NCI-H524 treated with DMSO at 0.1 percent for 48 hours (cell line): ENCODE measurements at regions not wholly inside any gene's neighbourhood (a gene's known extent, or its start where the extent isn't known, plus 50 kb on each side); places are given as distances from the start of the nearest gene placed in this dataset.

ENCODE experiments used
- DNase-seq: peaks from one replicate; lab custom pipeline; 2025; lab: John Stamatoyannopoulos, UW

DNA sequence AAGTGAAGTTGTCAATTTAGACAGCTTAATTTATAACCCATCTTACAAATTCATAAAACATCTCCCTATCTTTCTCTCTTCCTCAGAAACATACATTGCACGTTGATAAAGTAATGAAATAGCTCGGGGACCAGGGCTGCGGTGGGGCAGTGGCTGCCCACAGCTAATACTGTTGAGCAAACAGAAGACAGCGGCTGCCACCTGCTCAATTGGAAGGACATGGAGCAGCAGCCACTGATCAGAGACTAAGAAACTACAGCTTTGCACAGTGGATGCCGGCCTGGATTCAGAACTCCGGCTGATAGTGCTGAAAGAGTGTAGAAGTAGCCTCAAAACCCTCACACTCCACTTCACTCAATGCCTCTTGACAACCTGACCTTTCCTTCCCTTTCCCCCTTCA is 157.9 kb upstream of the PDE10A start:
- no peak for DNase-seq

GRCh38 chr6:165820407-165820806 is 157.4 kb upstream of the PDE10A start:
- no peak for DNase-seq

DNA sequence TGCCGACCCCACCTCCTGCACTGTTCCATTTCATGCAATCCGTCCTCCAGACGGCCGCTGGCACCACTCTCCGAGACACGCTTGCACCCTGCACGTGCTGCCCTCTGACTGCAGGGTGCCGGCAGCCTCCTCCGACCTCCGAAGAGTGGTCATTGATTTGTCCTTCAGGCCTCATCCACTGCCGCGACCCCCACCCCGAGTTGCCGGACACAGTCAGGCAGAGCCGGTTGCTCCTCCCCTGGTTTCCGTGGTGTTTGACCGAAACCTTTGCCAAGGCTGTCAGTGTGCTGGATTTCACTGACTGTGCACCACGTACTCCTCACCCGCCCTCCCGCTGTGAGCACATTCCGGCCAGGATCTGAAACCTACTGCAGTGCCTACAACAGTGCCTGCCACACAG is 156.4 kb upstream of the PDE10A start:
- DNase-seq: no peak

GRCh38 chr6:165818200-165818599 is 155.2 kb upstream of the PDE10A start:
- DNase-seq: no peak

DNA sequence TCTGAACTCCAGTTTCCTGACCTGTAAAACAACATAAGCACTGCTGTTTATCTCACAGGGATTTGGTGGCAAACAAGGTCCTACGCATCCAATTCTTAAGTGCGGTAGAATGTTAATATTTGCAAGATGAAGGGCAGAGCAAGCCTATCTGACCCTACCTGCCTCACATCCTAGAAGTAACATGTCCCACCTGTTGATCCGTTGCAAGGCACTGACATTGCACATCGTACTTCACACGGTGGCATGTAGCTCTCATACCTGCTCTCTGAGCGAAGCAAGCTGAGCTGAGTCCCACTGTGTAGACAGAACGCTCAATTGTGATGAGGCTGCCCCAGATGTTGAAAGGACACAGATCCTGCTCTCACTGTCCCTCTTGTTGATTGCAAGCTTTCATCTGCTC is 154.7 kb upstream of the PDE10A start:
- DNase-seq: no peak

- DNase-seq: no peak
Measured at GRCh38 chr6:165817148-165817547, 154.1 kb upstream of the PDE10A start.

DNA sequence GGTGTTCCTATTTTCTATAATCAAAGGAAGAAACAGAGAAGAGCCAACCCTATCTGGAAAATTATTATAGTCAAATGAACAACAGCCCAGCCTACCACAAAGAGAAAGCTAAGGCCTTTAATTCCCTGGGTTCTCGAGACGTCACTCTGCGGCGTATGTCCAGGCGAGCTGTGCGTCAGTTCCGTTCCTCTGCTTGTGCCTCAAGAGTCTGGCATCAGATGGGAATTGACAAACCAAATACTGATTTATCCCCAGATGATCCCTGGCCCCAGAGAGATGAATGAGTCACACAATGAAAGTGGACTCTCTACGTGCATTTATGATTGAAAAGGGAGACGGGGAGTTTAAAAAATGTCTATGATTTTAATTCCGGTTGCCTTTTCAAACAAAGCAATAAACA is 151.6 kb upstream of the PDE10A start:
- DNase-seq: no peak

- DNase-seq: no peak
Measured at GRCh38 chr6:165811512-165811911, 148.5 kb upstream of the PDE10A start.

- DNase-seq: no peak
Measured at GRCh38 chr6:165808021-165808420, 145.0 kb upstream of the PDE10A start.

GRCh38 chr6:165807249-165807960 is 144.4 kb upstream of the PDE10A start:
- no peak for DNase-seq

DNA sequence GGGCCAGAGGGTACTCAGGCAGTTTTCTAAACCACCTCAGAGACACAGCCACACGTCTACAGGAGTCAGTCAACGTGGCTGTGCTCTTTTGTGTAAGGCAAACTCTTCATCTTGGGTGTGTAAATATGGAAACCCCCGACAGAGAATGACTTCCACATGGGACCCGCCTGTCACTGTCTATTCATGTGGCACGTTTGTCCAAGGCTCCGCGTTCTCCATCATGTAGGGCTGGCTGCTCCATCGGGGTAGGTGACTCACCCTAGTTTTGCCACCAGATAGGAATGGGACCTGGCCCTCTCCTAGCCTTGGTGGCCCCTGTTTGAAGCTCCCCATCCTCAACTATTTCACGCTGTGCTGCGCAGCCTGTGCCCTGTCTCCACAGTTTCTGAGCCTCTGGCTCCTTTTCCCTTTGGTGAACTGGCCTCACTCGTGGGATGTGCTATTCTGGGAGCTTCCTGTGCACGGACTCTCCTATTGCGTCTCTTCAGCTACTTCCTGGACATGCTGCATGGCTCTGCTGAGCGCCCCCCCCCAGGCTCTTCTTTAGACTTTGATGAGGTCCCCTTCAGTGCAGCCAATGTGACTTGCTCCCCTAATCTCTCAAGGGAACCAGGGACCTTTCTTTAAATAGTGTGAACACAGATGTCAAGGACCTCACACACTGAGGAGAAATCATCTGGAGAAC is 143.2 kb upstream of the PDE10A start:
- no peak for DNase-seq

DNA sequence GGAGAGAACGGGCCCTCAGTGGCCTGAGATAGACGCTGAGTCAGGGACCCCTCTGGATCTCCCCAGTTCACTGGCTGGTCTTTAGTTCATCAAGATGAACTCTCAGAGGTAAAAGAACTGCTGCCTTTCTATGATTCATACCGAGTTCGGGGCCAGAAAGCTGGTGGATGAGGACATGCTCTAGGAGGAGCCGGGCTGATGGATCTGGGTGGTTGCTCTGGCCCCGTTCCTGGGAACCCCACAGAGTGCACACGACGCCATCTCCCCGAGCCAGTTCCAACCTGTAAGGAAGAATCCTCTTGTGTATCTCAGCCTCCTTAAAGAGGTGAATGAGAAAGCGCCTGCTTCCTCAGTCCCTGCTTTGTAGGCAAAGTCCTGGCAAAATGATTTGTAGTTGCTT is 142.6 kb upstream of the PDE10A start:
- DNase-seq: no peak

DNA sequence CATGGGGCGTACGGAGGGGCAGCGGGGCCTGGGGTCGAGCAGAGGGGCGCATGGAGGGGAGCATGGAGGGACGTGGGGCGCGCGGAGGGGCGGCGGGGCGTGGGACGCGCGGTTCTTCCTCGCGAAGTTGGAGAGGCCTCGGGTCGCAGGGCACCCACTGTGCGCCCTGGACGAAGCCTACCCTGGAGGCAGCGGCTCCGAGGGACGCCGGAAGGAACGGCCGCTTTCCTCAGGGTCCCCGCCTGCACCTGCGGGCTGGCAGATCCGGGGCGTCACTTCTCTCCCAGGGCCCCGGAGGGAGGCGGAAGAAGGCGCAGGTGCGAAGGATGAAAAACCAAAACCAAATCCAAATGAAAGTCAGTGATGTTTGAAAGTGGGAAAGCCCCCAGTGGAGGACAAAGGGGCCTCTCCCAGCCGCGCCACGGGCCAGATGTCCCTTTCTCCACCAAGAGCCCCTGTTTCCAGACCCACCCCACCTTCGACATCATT is 142.1 kb upstream of the PDE10A start:
- no peak for DNase-seq

DNA sequence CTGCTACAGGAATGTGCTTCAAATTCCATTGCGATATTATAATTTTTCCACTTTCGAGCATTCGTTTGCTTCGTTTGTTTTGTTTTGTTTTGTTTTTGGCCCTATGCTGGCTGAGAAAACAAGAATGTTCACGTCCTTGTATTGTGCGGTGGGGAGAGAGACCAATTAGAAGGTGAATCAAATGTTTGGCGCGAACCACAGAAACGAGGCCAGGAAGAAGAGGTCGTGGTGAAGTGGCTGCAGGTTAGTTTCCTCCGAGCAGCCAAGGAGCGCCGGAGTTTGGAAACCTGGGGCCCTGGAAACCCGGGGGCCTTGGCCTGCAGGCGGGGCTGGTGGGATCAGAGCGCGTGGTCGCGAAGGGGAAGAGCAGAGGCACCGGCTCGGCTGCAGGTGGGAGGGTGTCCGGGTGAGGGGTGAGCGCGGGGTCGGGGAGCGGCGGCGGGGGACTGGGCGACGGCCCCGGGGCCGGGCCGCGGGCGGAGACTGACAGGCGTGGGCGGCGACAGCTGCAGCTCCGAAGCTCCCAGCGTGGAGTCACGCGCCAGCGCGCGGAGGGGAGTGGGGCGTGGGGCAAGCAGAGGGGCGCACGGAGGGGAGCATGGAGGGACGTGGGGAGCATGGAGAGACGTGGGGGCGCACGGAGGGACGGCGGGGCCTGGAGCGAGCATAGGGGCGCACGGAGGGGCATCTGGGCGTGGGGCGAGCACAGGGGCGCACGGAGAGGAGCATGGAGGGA is 141.5 kb upstream of the PDE10A start:
- DNase-seq: no peak

DNA sequence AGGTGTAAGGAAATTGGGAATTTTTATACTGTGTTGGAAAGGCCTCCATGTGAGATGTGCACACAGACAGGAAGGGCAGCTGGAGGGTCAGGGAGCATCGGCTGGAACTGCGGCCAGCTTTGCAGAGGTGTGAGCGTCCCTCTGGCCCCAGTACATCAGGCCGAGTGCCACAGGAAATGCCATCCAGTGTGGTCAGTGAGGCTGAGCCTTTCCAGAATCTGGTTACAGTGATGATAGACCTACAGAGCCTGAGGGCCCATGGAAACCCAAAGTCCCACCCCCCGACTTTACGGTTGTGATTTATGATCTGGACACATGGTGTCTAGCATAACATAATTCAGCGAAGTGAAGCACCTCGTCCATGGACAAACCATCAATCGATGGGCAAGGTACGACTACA is 137.3 kb upstream of the PDE10A start:
- no peak for DNase-seq

DNA sequence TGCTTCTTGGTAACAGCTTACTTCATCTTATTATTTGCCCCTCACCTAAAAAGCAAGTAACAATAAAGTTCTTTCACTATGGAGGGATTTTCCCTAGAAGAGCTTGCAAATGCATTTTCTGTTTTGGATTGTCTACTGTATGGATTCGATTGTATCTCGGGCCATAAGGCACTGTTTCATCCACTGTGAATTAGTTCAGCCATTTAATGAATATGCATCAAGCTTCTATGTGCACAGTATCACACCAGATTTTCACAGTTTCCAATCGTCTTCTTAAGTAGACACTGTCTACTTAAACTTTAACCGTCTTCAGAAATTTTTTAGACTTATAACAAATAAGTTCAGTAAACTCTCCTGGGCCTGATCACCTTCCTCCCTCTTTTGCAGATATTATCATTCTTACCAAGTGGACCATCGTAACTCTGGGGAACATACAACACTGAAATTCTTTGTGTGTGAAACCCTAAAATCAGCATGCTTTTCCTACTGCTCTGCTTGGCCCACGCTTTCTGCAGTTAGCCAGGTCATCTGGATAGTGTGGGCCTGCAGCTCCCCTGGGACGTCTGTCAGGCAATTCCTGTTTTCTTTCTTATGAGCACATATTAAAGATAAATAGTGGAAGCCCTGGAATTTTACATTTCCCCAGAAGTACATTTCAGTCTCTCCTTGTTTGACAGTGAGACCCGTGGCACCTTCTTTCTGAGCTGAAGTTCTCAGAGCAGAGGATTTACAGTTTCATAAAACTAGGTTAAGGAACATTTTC is 136.5 kb upstream of the PDE10A start:
- no peak for DNase-seq

- no peak for DNase-seq
Measured at GRCh38 chr6:165798991-165799390, 135.9 kb upstream of the PDE10A start.

- no peak for DNase-seq
Measured at GRCh38 chr6:165794179-165794601, 131.1 kb upstream of the PDE10A start.

- DNase-seq: no peak
Measured at GRCh38 chr6:165793287-165793825, 130.3 kb upstream of the PDE10A start.

- no peak for DNase-seq
Measured at GRCh38 chr6:165791876-165792437, 128.9 kb upstream of the PDE10A start.

DNA sequence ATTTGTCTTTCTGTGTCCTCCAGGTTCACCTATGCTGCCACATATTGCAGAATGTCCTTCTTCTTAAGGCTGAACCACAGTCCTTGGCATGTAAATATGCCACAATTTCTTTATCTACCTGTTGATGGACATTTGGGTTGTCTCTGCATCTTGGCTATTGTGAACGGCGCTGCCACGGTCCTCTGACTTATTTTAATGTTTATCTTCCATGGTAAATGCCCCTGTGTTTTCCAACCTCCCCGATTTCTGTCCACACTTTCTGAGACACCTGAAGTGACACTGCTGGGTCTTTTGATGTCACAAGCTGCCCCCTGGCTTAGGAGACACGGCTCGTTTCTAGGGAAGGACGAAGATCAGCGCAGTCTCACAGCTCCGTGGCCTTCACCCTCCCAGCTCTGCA is 128.3 kb upstream of the PDE10A start:
- no peak for DNase-seq

DNA sequence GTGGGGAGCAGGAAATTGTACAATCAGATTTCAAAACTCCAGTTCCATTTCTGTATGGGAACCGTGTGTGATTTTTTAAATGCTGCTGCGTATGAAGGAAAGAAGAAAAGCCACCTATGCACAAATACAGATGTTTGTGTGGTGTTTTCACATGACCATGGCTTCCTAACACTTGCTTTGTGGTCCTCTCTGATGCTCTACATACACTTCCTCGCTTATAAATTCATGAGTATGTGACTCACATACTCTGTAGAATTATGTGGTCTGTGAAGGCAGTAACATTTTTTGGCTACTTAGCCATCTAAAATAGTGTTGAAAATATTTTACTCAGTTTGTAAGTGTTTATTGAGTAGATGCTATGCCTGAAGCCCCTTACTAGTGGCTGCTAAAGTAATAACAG is 119.8 kb upstream of the PDE10A start:
- no peak for DNase-seq
